HG02938 (cell line): ENCODE measurements at regions not wholly inside any gene's neighbourhood (a gene's known extent, or its start where the extent isn't known, plus 50 kb on each side); places are given as distances from the start of the nearest gene placed in this dataset.
A peak's percentile ranks its signal among the peaks of the same experiment; 100 is the strongest.

Experiments
- ATAC-seq: cut with Tn5 transposase; IDR thresholded peaks from one replicate; pipeline ENCODE4 v1.9.1; 2021; ENCODE audit warnings: mild to moderate bottlenecking, moderate library complexity; ENCODE audit not compliant: unreplicated experiment

GRCh38 chr12:77724367-77724957, 106.2 kb upstream of the NAV3 start:
- ATAC-seq = peak; percentile 65

DNA sequence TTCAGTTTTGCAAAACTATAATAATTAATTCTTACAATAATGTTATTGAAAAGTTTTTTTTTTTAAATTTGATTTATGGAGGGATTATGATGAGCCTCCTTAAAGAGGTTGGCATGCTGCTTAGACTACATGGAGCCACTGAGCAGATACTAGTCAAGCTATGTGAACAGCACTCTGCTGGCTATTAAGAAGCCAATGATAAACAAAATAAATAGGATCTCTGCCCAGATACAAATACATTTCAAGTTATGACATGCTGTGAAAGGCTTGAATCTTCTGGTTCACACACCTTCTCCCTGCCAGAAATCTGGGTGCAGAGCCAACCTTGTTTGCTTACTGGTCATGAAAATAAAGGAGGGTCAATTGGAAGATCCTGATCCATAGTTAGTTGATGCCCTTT, 107.4 kb upstream of the NAV3 start:
- ATAC-seq = no peak

DNA sequence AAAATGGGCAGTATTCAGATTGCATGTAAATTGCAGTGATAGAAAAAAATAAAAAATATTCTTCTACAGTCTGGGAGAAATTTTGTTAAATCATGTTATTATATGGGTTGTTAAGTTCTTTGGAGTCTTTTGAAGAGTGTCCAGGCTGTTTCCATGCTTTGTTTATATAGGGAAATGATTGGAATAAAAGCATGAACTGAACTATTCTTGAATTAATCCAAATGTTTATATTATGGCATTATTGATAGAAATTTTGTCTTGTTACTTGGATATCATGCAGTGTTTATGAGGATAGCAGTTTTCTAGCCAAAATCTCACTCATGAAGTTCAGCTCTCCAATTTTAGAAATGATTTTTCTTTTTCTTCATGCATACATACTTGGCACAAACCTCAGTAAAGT, 108.2 kb upstream of the NAV3 start:
- no peak for ATAC-seq

- peak; percentile 71 for ATAC-seq
Measured at GRCh38 chr12:77720258-77720657, 110.4 kb upstream of the NAV3 start.

DNA sequence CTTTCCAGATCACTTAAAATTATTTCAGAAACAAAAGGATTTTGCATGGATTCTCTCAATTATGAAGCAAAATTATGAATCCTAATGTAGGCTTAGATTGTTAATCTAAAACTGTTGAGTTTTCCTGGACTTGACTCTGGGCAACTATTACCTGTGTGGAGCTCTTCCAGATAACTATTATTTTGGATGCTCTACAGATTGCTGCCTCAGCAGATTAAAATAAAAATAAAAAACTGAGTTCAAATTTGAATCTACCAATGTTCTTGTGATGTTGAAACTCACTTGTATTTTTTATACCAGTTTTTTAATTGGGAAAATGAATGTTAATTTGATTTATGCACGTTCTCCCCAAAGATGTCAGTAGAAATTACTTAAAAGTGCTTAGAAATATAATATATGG, 120.5 kb upstream of the NAV3 start:
- ATAC-seq = no peak

- ATAC-seq = no peak
Measured at GRCh38 chr12:77697126-77697525, 133.6 kb upstream of the NAV3 start.

DNA sequence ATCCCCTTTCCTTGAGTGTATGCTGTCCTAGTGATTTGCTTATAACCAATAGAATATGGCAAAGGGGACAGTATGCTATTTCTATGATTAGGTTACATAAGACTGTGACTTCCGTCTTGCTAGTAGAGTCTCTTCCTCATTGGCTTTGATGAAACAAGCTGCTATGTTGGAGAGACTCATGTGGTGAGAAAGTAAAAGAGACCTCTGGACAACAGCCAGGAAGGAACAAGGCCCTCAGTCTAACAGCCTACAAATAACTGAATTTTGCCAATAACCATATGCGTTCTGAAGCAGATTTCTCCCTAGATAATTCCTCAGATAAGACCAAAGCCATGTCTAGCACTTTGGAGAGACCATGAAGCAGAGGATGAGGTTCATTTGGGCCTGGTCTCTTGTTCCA, 134.5 kb upstream of the NAV3 start:
- ATAC-seq = no peak

DNA sequence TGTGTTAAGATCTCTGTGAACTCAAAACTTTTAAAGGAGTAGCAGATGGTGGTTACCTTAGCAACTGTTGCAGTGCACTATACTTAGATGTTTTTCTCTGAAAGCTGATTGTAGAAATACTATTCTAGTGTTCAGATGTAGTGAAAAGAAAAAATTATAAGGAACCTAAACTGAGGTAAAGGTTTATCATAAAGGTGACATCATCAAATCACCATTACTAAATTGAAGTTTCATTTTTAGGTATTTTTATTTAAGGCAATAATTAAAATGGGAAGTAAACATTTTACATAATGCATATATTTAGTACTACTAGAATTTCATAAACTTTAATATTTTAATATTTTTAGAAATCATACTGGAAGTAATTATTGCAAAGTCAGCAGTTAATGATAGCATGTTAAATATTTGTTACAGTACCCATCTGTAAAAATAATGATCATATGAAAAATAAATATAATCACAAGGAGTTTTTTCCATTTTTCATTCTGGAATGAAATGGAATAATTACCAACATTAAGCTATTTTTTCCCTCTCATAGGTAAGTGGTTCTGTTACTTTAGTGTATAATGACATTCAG, 141.1 kb upstream of the NAV3 start:
- no peak for ATAC-seq

- no peak for ATAC-seq
Measured at GRCh38 chr12:77687321-77687720, 143.4 kb upstream of the NAV3 start.

DNA sequence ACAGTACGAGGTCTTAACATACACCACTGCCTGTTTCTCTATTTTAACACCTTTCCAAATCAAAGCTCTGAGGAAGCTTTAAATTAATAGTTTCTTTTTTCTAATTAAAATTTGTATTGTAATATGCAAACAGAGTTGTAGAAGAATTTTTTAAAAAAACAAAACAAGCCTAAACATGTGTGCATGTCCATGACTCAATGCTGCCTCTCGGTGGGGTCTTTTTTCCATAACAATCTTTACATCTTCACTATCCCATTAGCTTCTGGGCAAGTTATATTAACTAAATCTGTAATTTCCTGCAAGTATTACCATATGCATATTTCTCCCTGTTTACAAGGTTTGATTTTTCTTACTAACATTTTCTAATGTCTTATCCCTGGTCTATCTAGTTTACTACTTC, 143.9 kb upstream of the NAV3 start:
- ATAC-seq = no peak

DNA sequence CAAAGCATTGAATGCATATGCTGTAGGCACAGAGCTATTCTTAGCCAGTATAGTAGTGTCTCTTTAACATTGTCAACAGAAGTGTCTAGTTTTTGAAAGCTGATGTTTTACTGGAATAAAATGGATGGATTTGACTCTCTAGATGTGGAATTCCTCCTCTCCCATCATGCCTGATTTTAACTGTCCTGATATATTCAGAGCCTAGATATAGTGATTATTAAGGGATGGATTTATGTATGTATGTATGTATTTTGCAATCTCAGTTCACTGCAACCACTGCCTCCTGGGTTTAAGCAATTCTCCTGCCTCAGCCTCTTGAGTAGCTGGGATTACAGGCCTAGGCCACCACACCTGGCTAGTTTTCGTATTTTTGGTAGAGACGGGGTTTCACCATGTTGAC, 144.8 kb upstream of the NAV3 start:
- no peak for ATAC-seq

DNA sequence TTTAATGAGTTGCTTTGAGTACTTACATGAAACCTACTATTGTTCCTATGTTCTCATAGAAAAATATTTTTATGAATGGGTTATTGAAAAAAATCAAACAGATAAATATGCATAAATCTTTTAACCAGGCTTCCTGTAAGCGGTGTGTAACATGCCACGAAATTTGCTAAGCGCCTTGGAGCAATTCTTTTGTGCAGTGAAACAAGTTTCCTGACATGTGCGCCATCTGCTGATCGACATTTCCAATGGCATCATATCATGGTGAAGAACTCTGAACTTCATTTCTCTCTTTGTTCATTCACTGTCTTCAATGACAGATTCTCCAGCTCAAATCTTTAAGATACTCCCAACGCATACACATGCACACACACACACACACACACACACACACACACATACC, 145.6 kb upstream of the NAV3 start:
- ATAC-seq = peak; percentile 56

DNA sequence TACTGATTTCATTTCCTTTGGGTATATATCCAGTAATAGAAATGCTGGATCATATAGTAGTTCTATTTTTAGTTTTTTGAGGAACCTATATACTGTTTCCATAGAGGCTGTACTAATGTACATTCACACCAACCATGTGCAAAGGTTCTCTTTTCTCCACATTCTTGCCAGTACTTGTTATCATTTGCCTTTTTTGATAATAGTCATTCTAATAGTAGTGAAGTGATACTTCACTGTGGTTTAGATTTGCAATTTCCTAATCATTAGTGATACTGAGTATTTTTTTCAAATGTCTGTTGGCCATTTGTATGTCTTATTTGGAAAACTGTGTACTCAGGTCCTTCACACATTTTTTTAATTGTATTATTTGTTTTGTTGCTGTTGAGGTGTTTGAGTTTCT, 148.2 kb upstream of the NAV3 start:
- peak; percentile 54 for ATAC-seq

DNA sequence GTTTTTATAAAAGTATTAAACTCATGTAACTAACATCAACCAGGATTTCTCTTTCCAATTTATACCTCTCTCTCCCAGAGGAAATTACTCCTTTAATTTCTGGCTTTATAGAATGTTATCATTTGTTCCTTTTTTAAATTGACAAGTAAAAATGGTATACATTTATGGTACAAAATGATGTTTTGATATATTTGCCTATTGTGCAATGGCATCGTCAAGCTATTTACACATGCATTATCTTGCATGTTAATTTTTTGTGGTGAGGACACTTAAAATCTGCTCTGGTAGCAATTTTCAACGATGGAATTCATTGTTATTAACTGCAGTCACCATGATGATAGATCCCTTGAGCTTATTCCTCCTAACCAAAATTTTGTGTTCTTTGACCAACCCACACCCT, 149.0 kb upstream of the NAV3 start:
- no peak for ATAC-seq

- ATAC-seq = no peak
Measured at GRCh38 chr12:77679686-77680085, 151.0 kb upstream of the NAV3 start.

- ATAC-seq = no peak
Measured at GRCh38 chr12:77678621-77679020, 152.1 kb upstream of the NAV3 start.

GRCh38 chr12:77667101-77667500, 163.6 kb upstream of the NAV3 start:
- no peak for ATAC-seq

- ATAC-seq = no peak
Measured at GRCh38 chr12:77648716-77649115, 182.0 kb upstream of the NAV3 start.

GRCh38 chr12:77645966-77646598, 184.6 kb upstream of the NAV3 start:
- ATAC-seq = peak; percentile 55

DNA sequence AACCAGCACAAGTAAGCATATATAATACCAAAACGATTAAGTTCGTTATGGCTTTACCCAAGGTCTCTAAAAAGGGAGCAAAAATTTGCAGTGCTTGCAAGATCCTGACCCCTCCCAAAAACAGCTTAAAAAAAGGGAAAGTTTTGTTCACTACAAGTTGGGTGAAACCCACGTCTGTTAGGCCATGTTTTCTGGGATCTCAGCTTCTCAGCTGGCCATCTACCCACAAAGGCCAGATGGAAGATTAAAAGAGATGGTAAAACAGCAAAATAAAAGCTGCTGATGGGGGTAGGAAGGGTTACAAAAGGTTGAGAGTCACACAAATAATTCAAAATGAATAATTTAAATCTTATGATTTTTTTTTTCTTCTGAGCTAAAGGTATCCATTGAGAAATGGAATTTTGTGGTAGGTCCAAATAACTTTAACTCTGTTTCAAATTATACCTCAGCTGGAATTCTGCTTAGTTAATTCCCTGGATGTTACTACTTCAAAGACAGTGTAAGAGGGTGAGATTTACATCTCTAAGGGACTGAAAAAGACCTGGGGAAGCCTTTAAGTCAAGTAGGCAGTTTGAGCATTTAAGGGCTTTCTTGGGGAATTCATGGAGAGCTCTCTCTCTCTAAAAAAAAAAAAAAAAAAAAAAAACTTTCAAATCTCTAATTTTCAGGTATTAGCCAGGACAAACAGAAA, 185.6 kb upstream of the NAV3 start:
- no peak for ATAC-seq

GRCh38 chr12:77642246-77642645, 188.4 kb upstream of the NAV3 start:
- ATAC-seq = no peak

GRCh38 chr12:77640356-77640755, 190.3 kb upstream of the NAV3 start:
- ATAC-seq = no peak
